Vagina (tissue), 2 donors: ENCODE measurements at regions not wholly inside any gene's neighbourhood (a gene's known extent, or its start where the extent isn't known, plus 50 kb on each side); places are given as distances from the start of the nearest gene placed in this dataset.

Experiments
- POLR2A ChIP-seq, 2 donors: fragments of 450-650 bp; IDR thresholded peaks; one replicate each; pipeline ENCODE4 v1.6.1; 2017; ENCODE audit warnings: antibody characterized with exemption in 2 of 2, mild to moderate bottlenecking in 2 of 2, moderate library complexity in 2 of 2
- POLR2AphosphoS5 ChIP-seq, 2 donors: sonication (generic); formaldehyde crosslinking; IDR thresholded peaks; one replicate each; pipeline ENCODE4 v1.9.0; 2017; ENCODE audit warnings: antibody characterized with exemption in 2 of 2, mild to moderate bottlenecking in 2 of 2, low read depth in 1 of 2; ENCODE audit not compliant: insufficient read depth in 1 of 2
- TF ChIP-seq, protein P1 (sequence below), 3 experiments: fragments of 450-650 bp in 2 of 3; fragments of 200-600 bp in 1 of 3; sonication (generic) in 1 of 3; IDR thresholded peaks; one replicate each; pipeline ENCODE4 v1.5.1; 2017 to 2019; ENCODE audit warnings: antibody characterized with exemption in 3 of 3, mild to moderate bottlenecking in 2 of 3, moderate library complexity in 2 of 3

- TF ChIP-seq, protein P1, sequence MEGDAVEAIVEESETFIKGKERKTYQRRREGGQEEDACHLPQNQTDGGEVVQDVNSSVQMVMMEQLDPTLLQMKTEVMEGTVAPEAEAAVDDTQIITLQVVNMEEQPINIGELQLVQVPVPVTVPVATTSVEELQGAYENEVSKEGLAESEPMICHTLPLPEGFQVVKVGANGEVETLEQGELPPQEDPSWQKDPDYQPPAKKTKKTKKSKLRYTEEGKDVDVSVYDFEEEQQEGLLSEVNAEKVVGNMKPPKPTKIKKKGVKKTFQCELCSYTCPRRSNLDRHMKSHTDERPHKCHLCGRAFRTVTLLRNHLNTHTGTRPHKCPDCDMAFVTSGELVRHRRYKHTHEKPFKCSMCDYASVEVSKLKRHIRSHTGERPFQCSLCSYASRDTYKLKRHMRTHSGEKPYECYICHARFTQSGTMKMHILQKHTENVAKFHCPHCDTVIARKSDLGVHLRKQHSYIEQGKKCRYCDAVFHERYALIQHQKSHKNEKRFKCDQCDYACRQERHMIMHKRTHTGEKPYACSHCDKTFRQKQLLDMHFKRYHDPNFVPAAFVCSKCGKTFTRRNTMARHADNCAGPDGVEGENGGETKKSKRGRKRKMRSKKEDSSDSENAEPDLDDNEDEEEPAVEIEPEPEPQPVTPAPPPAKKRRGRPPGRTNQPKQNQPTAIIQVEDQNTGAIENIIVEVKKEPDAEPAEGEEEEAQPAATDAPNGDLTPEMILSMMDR (IDR thresholded peaks at IDR 0.05) = no peak
- TF ChIP-seq POLR2AphosphoS5 (IDR thresholded peaks at IDR 0.05; ENCODE audit: insufficient read depth in 1 of 2, low read depth in 1 of 2) (no peak), POLR2A (IDR thresholded peaks at IDR 0.05) (no peak)
These were observed 141.0 kb downstream of the GLI2 start for GRCh38 chr2:120876526-120877280.
